WTC11 (cell line): ENCODE measurements at regions not wholly inside any gene's neighbourhood (a gene's known extent, or its start where the extent isn't known, plus 50 kb on each side); places are given as distances from the start of the nearest gene placed in this dataset.

Experiments used
- ATAC-seq: fragments of 200-7000 bp; cut with Tn5 transposase; 2 replicates; pipeline ENCODE4 v1.10.0; 2021; ENCODE audit warnings: mild to moderate bottlenecking, moderate library complexity
- CTCF ChIA-PET: fragments of 300-600 bp; sonication (Branson Sonifier 250); formaldehyde crosslinking; loops from one replicate; lab custom pipeline; 2021; ENCODE audit warnings: antibody characterized with exemption; lab: Charles Lee
- POLR2A ChIA-PET: fragments of 350-600 bp; sonication (Branson Sonifier 250); formaldehyde crosslinking; loops from one replicate; lab custom pipeline; 2021; ENCODE audit warnings: antibody characterized with exemption; lab: Charles Lee
- DNase-seq: peaks from one replicate; pipeline ENCODE4 v3.0.0; 2021; ENCODE audit warnings: low spot score
- H3K27ac Mint-ChIP-seq: 2 replicates; pipeline ENCODE4 v1.8.0; 2021; ENCODE audit warnings: mixed read lengths
- H3K27me3 Mint-ChIP-seq: 2 replicates; pipeline ENCODE4 v1.8.0; 2021; ENCODE audit warnings: low read depth, mild to moderate bottlenecking, moderate library complexity, mixed read lengths
- H3K36me3 Mint-ChIP-seq: 2 replicates; pipeline ENCODE4 v1.8.0; 2021; ENCODE audit warnings: mixed read lengths
- H3K4me1 Mint-ChIP-seq: 2 replicates; pipeline ENCODE4 v1.8.0; 2022; ENCODE audit warnings: mixed read lengths
- H3K4me3 Mint-ChIP-seq: 2 replicates; pipeline ENCODE4 v1.8.0; 2021; ENCODE audit warnings: mild to moderate bottlenecking, moderate library complexity, mixed read lengths
- H3K9me3 Mint-ChIP-seq: 2 replicates; pipeline ENCODE4 v1.8.0; 2021; ENCODE audit warnings: mixed read lengths
- AFF4 ChIP-seq: sonication (generic); formaldehyde crosslinking; IDR thresholded peaks from 2 replicates; pipeline ENCODE4 v1.8.1; 2023; ENCODE audit warnings: mild to moderate bottlenecking, missing genetic modification reagents, borderline replicate concordance
- AR ChIP-seq: fragments of 250-450 bp; sonication (Bioruptor Pico); IDR thresholded peaks from 2 replicates; pipeline ENCODE4 v1.9.0; 2021; ENCODE audit warnings: mild to moderate bottlenecking
- ARID4B ChIP-seq: sonication (generic); formaldehyde crosslinking; IDR thresholded peaks from 2 replicates; pipeline ENCODE4 v1.8.0; 2023; ENCODE audit warnings: missing genetic modification reagents, mild to moderate bottlenecking, borderline replicate concordance
- ELF4 ChIP-seq: sonication (generic); formaldehyde crosslinking; IDR thresholded peaks from 2 replicates; pipeline ENCODE4 v1.8.1; 2022; ENCODE audit warnings: low read depth, mild to moderate bottlenecking, moderate library complexity, missing genetic modification reagents
- ERG ChIP-seq: fragments of 250-450 bp; sonication (Bioruptor Pico); IDR thresholded peaks from 2 replicates; pipeline ENCODE4 v1.8.0; 2021; ENCODE audit warnings: mild to moderate bottlenecking
- GABPB1 ChIP-seq: sonication (generic); formaldehyde crosslinking; IDR thresholded peaks from 2 replicates; pipeline ENCODE4 v1.8.1; 2023; ENCODE audit warnings: mild to moderate bottlenecking, missing genetic modification reagents
- HMGA2 ChIP-seq: fragments of 250-450 bp; sonication (Bioruptor Pico); IDR thresholded peaks from 2 replicates; pipeline ENCODE4 v1.4.0; 2021; ENCODE audit warnings: mild to moderate bottlenecking, moderate library complexity
- NFATC4 ChIP-seq: fragments of 250-450 bp; sonication (Bioruptor Pico); IDR thresholded peaks from 2 replicates; pipeline ENCODE4 v1.9.0; 2021; ENCODE audit warnings: mild to moderate bottlenecking
- NFE2L1 ChIP-seq: sonication (generic); formaldehyde crosslinking; IDR thresholded peaks from 2 replicates; pipeline ENCODE4 v1.8.1; 2023; ENCODE audit warnings: missing genetic modification reagents
- OVOL2 ChIP-seq: fragments of 250-450 bp; sonication (Bioruptor Pico); IDR thresholded peaks from 2 replicates; pipeline ENCODE4 v1.9.0; 2021; ENCODE audit warnings: mild to moderate bottlenecking, borderline replicate concordance
- RELA ChIP-seq: sonication (generic); formaldehyde crosslinking; IDR thresholded peaks from 2 replicates; pipeline ENCODE4 v1.8.1; 2022; ENCODE audit warnings: missing genetic modification reagents, mild to moderate bottlenecking, borderline replicate concordance
- SMAD3 ChIP-seq: sonication (generic); formaldehyde crosslinking; IDR thresholded peaks from 2 replicates; pipeline ENCODE4 v1.8.0; 2022; ENCODE audit warnings: missing genetic modification reagents, mild to moderate bottlenecking, borderline replicate concordance
- USF1 ChIP-seq: sonication (generic); formaldehyde crosslinking; IDR thresholded peaks from 2 replicates; pipeline ENCODE4 v1.8.0; 2022; ENCODE audit warnings: mild to moderate bottlenecking, missing genetic modification reagents
- ZBTB21 ChIP-seq: sonication (generic); formaldehyde crosslinking; IDR thresholded peaks from 2 replicates; pipeline ENCODE4 v1.8.1; 2023; ENCODE audit warnings: mild to moderate bottlenecking, missing genetic modification reagents, borderline replicate concordance
- ZBTB43 ChIP-seq: sonication (generic); formaldehyde crosslinking; IDR thresholded peaks from 2 replicates; pipeline ENCODE4 v1.8.1; 2023; ENCODE audit warnings: mild to moderate bottlenecking, missing genetic modification reagents
- ZNF232 ChIP-seq: sonication (generic); formaldehyde crosslinking; IDR thresholded peaks from 2 replicates; pipeline ENCODE4 v1.8.0; 2022; ENCODE audit warnings: mild to moderate bottlenecking, missing genetic modification reagents
- ZNF425 ChIP-seq: fragments of 250-450 bp; sonication (Bioruptor Pico); conservative IDR thresholded peaks from 2 replicates; pipeline ENCODE4 v1.9.0; 2021; ENCODE audit warnings: mild to moderate bottlenecking

GRCh38 chr2:16899958-16900357, 234.3 kb upstream of the CYRIA start:
- peak; percentile 49 for ATAC-seq
- Mint-ChIP-seq H3K36me3 (no peaks in the 10 kb centered on the region), H3K9me3 (peaks cover 5% of the 10 kb centered on the region), H3K4me3 (no peak overlapping the region), H3K27ac (no peak overlapping the region), H3K4me1 (no peaks in the 10 kb centered on the region), H3K27me3 (no peaks in the 10 kb centered on the region)
- POLR2A ChIA-PET, result no interaction called here
- TF ChIP-seq NFATC4 (no peak), ZNF425 (CRISPR knock-in tag) (no peak), ZBTB21 (CRISPR knock-in tag) (no peak), ERG (no peak), ZBTB43 (CRISPR knock-in tag) (no peak), GABPB1 (CRISPR knock-in tag) (no peak), HMGA2 (CRISPR knock-in tag) (no peak), ELF4 (no peak), ZNF232 (no peak), ARID4B (CRISPR knock-in tag) (no peak), OVOL2 (CRISPR knock-in tag) (no peak), RELA (CRISPR knock-in tag) (no peak), NFE2L1 (no peak), AR (no peak)
- no peak for DNase-seq
- CTCF ChIA-PET, result interaction anchor here (1.0 to 1.7 kb wide), 3 partner anchors 125 to 403 kb away, joined by 3 to 13 read pairs (median 3); no protein-coding TSS in a partner anchor

GRCh38 chr2:16890081-16890480, 224.4 kb upstream of the CYRIA start:
- CTCF ChIA-PET, result interaction anchor here (0.7 to 4.1 kb wide), 5 partner anchors 11 to 420 kb away, joined by 3 to 55 read pairs (median 3); no protein-coding TSS in a partner anchor
- Mint-ChIP-seq H3K9me3 (0 out of 2 replicates have a peak, but pooled peaks cover 3% of the 10 kb centered on the region), H3K4me3 (no peak overlapping the region), H3K27me3 (no peaks in the 10 kb centered on the region), H3K27ac (no peak overlapping the region), H3K36me3 (no peaks in the 10 kb centered on the region), H3K4me1 (peaks cover 9% of the 10 kb centered on the region; the same call in 1 of the 2 replicates)
- ATAC-seq, result peak; percentile 91
- DNase-seq, result peak; percentile 60
- POLR2A ChIA-PET, result no interaction called here
- TF ChIP-seq USF1 (CRISPR knock-in tag) (no peak), AFF4 (CRISPR knock-in tag) (no peak), SMAD3 (CRISPR knock-in tag) (no peak)
